Ovary (tissue), 7 donors: ENCODE measurements at regions not wholly inside any gene's neighbourhood (a gene's known extent, or its start where the extent isn't known, plus 50 kb on each side); places are given as distances from the start of the nearest gene placed in this dataset.

Experiments used
- DNase-seq, 5 donors: peaks; one replicate each; pipeline ENCODE4 v3.0.0-alpha.2; 2019 to 2020
- H3K27ac ChIP-seq, 2 donors: fragments of 200-600 bp; one replicate each; pipeline versions ENCODE4 v1.5.1 to v1.8.0; 2019 to 2022
- H3K27me3 ChIP-seq: fragments of 200-600 bp; one replicate; pipeline ENCODE4 v1.8.0; 2022
- H3K36me3 ChIP-seq: fragments of 200-600 bp; sonication (generic); one replicate; pipeline ENCODE4 v1.5.1; 2019
- H3K4me1 ChIP-seq: one replicate; pipeline ENCODE4 v1.8.1; 2013; ENCODE audit warnings: mild to moderate bottlenecking, moderate library complexity; ENCODE audit not compliant: insufficient read depth
- H3K4me3 ChIP-seq: fragments of 200-600 bp; sonication (generic); one replicate; pipeline ENCODE4 v1.5.1; 2017
- H3K9me3 ChIP-seq, 2 donors: fragments of 200-600 bp in 1 of 2; sonication (generic) in 1 of 2; one replicate each; pipeline versions ENCODE4 v1.5.1 to v1.8.1; 2013 to 2019; ENCODE audit warnings: mild to moderate bottlenecking in 1 of 2, moderate library complexity in 1 of 2
- EP300 ChIP-seq: sonication (generic); formaldehyde crosslinking; IDR thresholded peaks from one replicate; pipeline ENCODE4 v1.6.1; 2017; ENCODE audit warnings: antibody characterized with exemption
- POLR2A ChIP-seq: fragments of 450-650 bp; IDR thresholded peaks from one replicate; pipeline ENCODE4 v1.6.1; 2017; ENCODE audit warnings: antibody characterized with exemption, mild to moderate bottlenecking, moderate library complexity
- WGBS, 3 donors: extraction: QIAGEN DNeasy Blood & Tissue Kit in 1 of 3; methylation state at CpG; one replicate each; pipeline versions ENCODE4 v1.1.5 to v1.1.7; 2013 to 2017; 5-methylcytosine and 5-hydroxymethylcytosine counted together
- intact Hi-C, 4 donors: fragments of 100-400 bp; cut with DNase I; formaldehyde crosslinking; loops; one replicate each; pipeline versions ENCODE4 v1.11.0 to v1.15.1; 2022 to 2023
- TF ChIP-seq, protein P1 (sequence below), 3 donors: fragments of 450-650 bp in 2 of 3; fragments of 200-600 bp in 1 of 3; IDR thresholded peaks; one replicate each; pipeline versions ENCODE4 v1.5.1 to v1.8.0; 2016 to 2022; ENCODE audit warnings: antibody characterized with exemption in 3 of 3, mild to moderate bottlenecking in 1 of 3
- donor health status: DM: no; HTN: no; CAD: no; lungs with moderate emphysema.
- donor health status: DM: no; HTN: no; CAD: no.
- donor health status: Bipolar disorder and iron deficiency.
- donor health status: DM: no; HTN: no; CAD: no.
- donor health status: DM: yes; HTN: yes; CAD: no.

DNA sequence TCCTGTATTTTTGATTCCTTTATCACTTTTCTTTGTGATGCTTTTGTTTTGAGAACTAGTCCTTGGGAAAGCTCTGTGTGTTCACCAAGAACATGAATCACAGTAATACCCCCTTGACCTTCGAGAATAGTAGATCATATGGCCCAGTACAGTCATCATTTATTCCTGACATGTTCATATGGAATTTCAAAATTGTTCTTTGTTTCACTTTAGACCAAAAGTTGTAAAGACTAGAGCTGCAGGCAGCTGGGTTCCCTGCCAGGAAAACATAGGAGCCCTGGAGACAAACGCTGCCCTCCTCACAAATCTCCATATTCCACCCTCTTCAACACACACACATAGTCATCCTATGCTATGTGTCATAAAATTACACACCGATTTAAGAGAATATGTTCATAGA, 621.2 kb upstream of the EYS start:
- Histone ChIP-seq H3K4me1 (no peaks in the 10 kb centered on the region), H3K27ac (no peak overlapping the region), H3K9me3 (no peaks in the 10 kb centered on the region), H3K27me3 (no peaks in the 10 kb centered on the region), H3K36me3 (no peaks in the 10 kb centered on the region), H3K4me3 (no peak overlapping the region)
- TF ChIP-seq EP300, result no peak
- no peak for TF ChIP-seq POLR2A
- TF ChIP-seq, protein P1, sequence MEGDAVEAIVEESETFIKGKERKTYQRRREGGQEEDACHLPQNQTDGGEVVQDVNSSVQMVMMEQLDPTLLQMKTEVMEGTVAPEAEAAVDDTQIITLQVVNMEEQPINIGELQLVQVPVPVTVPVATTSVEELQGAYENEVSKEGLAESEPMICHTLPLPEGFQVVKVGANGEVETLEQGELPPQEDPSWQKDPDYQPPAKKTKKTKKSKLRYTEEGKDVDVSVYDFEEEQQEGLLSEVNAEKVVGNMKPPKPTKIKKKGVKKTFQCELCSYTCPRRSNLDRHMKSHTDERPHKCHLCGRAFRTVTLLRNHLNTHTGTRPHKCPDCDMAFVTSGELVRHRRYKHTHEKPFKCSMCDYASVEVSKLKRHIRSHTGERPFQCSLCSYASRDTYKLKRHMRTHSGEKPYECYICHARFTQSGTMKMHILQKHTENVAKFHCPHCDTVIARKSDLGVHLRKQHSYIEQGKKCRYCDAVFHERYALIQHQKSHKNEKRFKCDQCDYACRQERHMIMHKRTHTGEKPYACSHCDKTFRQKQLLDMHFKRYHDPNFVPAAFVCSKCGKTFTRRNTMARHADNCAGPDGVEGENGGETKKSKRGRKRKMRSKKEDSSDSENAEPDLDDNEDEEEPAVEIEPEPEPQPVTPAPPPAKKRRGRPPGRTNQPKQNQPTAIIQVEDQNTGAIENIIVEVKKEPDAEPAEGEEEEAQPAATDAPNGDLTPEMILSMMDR (IDR thresholded peaks at IDR 0.05), result no peak
- DNase-seq, result no peak
- intact Hi-C loops, result no loop called here
- 80 to 84% (median 83%) methylated on average over 3 of the region's 3 CpGs for WGBS, 3 donors

DNA sequence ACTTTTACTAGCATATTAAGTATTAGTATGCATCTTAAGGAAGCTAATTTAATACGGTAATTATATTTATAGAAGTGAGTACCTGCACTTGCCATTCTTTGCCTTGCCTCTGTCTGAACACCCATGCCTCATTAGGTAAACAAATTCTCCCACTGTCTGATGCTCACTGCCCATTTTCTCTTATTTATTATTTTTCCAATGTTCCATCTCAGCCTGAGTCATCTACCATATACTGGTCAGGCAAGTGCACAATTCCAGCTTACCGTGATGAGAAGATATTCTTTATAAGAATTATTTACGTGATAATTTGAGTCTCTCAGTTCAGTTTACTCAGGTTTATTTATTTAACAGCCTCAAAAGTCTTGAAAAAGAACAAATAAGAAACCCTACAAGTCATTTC, 619.2 kb upstream of the EYS start:
- H3K9me3 ChIP-seq, result no peaks in the 10 kb centered on the region

DNA sequence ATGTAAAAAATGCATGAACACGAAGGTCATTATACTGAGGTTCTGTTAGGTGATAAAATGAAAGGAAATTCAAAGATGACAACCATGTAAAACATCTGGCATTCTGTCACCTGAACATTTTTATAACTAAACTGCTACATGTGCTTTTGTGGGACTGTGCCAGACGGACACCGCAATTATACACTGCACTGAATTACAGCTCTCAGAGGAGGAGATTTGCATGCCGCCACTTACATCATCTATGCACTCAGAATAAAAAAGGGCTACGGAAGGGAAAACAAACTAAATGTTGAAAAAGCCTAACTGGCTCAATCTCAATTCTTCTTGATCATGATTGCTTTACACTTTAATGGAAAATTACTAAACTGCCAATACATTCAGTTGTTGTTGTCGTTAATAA, 614.0 kb upstream of the EYS start:
- WGBS, 3 donors, result 80 to 86% (median 84%) methylated on average over 6 of the region's 6 CpGs
- Histone ChIP-seq H3K4me1 (no peaks in the 10 kb centered on the region), H3K27ac (no peak overlapping the region), H3K9me3 (no peaks in the 10 kb centered on the region), H3K27me3 (no peaks in the 10 kb centered on the region), H3K36me3 (no peaks in the 10 kb centered on the region), H3K4me3 (no peak overlapping the region)
- TF ChIP-seq, protein P1 (IDR thresholded peaks at IDR 0.05), result no peak
- no peak for TF ChIP-seq EP300
- no peak for TF ChIP-seq POLR2A
- DNase-seq, result no peak
- intact Hi-C loops, result no loop called here

More for the DNA sequence above, 619.2 kb upstream of the EYS start:
- H3K4me3 ChIP-seq, result no peak overlapping the region
- no peak for TF ChIP-seq POLR2A
- no peak for TF ChIP-seq EP300
- TF ChIP-seq, protein P1 (IDR thresholded peaks at IDR 0.05), result no peak
- intact Hi-C loops, result no loop called here
- H3K27ac ChIP-seq, result no peak overlapping the region
- 73 to 77% (median 75%) methylated on average over 3 of the region's 3 CpGs for WGBS, 3 donors
- H3K27me3 ChIP-seq, result no peaks in the 10 kb centered on the region
- no peak for DNase-seq
- no peaks in the 10 kb centered on the region for H3K4me1 ChIP-seq
- no peaks in the 10 kb centered on the region for H3K36me3 ChIP-seq

DNA sequence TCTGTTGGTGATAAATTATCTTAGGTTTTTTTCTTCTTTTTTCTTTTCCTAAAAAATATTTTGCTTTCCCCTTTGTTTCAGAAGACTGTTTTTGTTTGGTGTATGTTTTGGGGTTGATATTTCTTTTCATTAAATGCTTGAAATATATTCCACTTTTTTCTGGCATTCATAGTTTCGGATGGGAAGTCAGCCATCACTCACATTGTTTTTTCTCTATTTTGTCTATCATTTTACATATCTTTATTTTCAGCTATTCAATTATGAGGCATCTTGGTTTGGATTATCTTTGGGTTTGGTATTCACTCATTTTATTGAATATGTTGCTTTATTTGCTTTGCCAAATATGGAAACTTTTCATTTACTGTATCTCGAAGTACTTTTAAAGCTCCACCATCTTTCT, 600.5 kb upstream of the EYS start:
- 81 to 95% (median 93%) methylated on average over 2 of the region's 2 CpGs for WGBS, 3 donors
- Histone ChIP-seq H3K27ac (no peak overlapping the region), H3K4me3 (no peak overlapping the region), H3K9me3 (no peaks in the 10 kb centered on the region), H3K36me3 (no peaks in the 10 kb centered on the region), H3K27me3 (peaks cover 3% of the 10 kb centered on the region), H3K4me1 (no peaks in the 10 kb centered on the region)
- no peak for TF ChIP-seq EP300
- TF ChIP-seq, protein P1 (IDR thresholded peaks at IDR 0.05), result no peak
- TF ChIP-seq POLR2A, result no peak
- DNase-seq, result no peak
- intact Hi-C loops, result no loop called here

DNA sequence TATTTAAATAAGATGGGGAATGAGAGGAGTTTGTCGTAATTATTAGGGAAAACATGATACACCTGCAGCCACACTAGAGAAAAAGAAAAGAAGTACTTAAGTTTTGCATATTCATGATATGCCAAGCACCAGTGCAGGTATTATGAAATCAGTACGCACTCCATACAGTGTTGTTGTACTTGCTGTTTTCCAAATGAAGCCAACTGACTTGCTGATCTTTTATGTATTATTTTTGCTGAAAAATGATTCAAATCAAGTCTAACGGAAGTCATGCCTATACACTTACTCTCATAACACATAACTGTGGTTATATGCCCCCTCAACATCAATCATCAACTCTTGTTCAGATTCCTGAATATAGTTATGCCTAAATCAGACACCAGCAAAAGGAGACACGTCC, 584.9 kb upstream of the EYS start:
- no peak overlapping the region for H3K27ac ChIP-seq
- no peak for TF ChIP-seq EP300
- TF ChIP-seq, protein P1 (IDR thresholded peaks at IDR 0.05), result no peak
- no peak for TF ChIP-seq POLR2A
- no peaks in the 10 kb centered on the region for H3K9me3 ChIP-seq
- DNase-seq, result no peak
- WGBS, 3 donors, result 69 to 80% (median 79%) methylated on average over 4 of the region's 4 CpGs
- H3K27me3 ChIP-seq, result no peaks in the 10 kb centered on the region
- no peaks in the 10 kb centered on the region for H3K36me3 ChIP-seq
- no peak overlapping the region for H3K4me3 ChIP-seq
- intact Hi-C loops, result no loop called here
- H3K4me1 ChIP-seq, result no peaks in the 10 kb centered on the region
